ENCODE measurements at regions not wholly inside any gene's neighbourhood (a gene's known extent, or its start where the extent isn't known, plus 50 kb on each side); places are given as distances from the start of the nearest gene placed in this dataset.

- no peaks in the 10 kb centered on the region for H3K36me3 ChIP-seq (ENCODE audit: control insufficient read depth in 4 of 4, insufficient read depth in 3 of 4, low read depth in 1 of 4, low read length in 3 of 4)
- H3K27ac ChIP-seq (ENCODE audit: low read depth in 1 of 2, low read length in 2 of 2) = no peak overlapping the region
- DNase-seq (ENCODE audit: low spot score) = no peak
- TF ChIP-seq CTCF (IDR thresholded peaks at IDR 0.05; ENCODE audit: low read depth, low read length, missing input control) = no peak
- no peak for TF ChIP-seq TAF1 (conservative IDR thresholded peaks at IDR 0.05)
- no peak for TF ChIP-seq FOXA2 (IDR thresholded peaks at IDR 0.05)
- no peak for TF ChIP-seq HNF4A (conservative IDR thresholded peaks at IDR 0.05)
- TF ChIP-seq RXRA (IDR thresholded peaks at IDR 0.05) = no peak
- TF ChIP-seq, protein P1, sequence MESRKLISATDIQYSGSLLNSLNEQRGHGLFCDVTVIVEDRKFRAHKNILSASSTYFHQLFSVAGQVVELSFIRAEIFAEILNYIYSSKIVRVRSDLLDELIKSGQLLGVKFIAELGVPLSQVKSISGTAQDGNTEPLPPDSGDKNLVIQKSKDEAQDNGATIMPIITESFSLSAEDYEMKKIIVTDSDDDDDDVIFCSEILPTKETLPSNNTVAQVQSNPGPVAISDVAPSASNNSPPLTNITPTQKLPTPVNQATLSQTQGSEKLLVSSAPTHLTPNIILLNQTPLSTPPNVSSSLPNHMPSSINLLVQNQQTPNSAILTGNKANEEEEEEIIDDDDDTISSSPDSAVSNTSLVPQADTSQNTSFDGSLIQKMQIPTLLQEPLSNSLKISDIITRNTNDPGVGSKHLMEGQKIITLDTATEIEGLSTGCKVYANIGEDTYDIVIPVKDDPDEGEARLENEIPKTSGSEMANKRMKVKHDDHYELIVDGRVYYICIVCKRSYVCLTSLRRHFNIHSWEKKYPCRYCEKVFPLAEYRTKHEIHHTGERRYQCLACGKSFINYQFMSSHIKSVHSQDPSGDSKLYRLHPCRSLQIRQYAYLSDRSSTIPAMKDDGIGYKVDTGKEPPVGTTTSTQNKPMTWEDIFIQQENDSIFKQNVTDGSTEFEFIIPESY (IDR thresholded peaks at IDR 0.05) = no peak
- TF ChIP-seq SP1 (IDR thresholded peaks at IDR 0.05) = no peak
- TF ChIP-seq, protein P2, sequence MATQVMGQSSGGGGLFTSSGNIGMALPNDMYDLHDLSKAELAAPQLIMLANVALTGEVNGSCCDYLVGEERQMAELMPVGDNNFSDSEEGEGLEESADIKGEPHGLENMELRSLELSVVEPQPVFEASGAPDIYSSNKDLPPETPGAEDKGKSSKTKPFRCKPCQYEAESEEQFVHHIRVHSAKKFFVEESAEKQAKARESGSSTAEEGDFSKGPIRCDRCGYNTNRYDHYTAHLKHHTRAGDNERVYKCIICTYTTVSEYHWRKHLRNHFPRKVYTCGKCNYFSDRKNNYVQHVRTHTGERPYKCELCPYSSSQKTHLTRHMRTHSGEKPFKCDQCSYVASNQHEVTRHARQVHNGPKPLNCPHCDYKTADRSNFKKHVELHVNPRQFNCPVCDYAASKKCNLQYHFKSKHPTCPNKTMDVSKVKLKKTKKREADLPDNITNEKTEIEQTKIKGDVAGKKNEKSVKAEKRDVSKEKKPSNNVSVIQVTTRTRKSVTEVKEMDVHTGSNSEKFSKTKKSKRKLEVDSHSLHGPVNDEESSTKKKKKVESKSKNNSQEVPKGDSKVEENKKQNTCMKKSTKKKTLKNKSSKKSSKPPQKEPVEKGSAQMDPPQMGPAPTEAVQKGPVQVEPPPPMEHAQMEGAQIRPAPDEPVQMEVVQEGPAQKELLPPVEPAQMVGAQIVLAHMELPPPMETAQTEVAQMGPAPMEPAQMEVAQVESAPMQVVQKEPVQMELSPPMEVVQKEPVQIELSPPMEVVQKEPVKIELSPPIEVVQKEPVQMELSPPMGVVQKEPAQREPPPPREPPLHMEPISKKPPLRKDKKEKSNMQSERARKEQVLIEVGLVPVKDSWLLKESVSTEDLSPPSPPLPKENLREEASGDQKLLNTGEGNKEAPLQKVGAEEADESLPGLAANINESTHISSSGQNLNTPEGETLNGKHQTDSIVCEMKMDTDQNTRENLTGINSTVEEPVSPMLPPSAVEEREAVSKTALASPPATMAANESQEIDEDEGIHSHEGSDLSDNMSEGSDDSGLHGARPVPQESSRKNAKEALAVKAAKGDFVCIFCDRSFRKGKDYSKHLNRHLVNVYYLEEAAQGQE (IDR thresholded peaks at IDR 0.05) = no peak
- no peak for TF ChIP-seq GABPA (IDR thresholded peaks at IDR 0.05 in 1 of 2, conservative IDR thresholded peaks at IDR 0.05 in 1 of 2)
- TF ChIP-seq JUND (IDR thresholded peaks at IDR 0.05) = no peak
- no peak for TF ChIP-seq YY1 (IDR thresholded peaks at IDR 0.05)
- no peak for TF ChIP-seq EGR1 (IDR thresholded peaks at IDR 0.05; ENCODE audit: low read depth in 2 of 2)
- no peak for TF ChIP-seq NR2F2 (IDR thresholded peaks at IDR 0.05)
- TF ChIP-seq, protein P3, sequence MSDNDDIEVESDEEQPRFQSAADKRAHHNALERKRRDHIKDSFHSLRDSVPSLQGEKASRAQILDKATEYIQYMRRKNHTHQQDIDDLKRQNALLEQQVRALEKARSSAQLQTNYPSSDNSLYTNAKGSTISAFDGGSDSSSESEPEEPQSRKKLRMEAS (IDR thresholded peaks at IDR 0.05) = no peak
- no peak for TF ChIP-seq RAD21 (IDR thresholded peaks at IDR 0.05)
- TF ChIP-seq FOXA1 (IDR thresholded peaks at IDR 0.05) = no peak
- TF ChIP-seq, protein P4, sequence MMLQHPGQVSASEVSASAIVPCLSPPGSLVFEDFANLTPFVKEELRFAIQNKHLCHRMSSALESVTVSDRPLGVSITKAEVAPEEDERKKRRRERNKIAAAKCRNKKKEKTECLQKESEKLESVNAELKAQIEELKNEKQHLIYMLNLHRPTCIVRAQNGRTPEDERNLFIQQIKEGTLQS (IDR thresholded peaks at IDR 0.05) = no peak
- no peak for TF ChIP-seq HNF4G (IDR thresholded peaks at IDR 0.05)
- no peak overlapping the region for H3K9ac ChIP-seq (ENCODE audit: low read depth in 1 of 2, low read length in 2 of 2)
- no peaks in the 10 kb centered on the region for H3K4me1 ChIP-seq (ENCODE audit: control insufficient read depth in 4 of 4, insufficient read depth in 4 of 4, low read length in 3 of 4)
- WGBS = 58% methylated on average over 4 of the region's 4 CpGs
- H3K4me3 ChIP-seq (ENCODE audit: low read depth in 1 of 3, low read length in 3 of 3) = no peak overlapping the region
- H3K27me3 ChIP-seq (ENCODE audit: control insufficient read depth in 4 of 4, insufficient read depth in 4 of 4, low read length in 3 of 4) = peaks cover 0 to 2% (median 0%) of the 10 kb centered on the region in 4 donors
- no peaks in the 10 kb centered on the region for H3K9me3 ChIP-seq (ENCODE audit: control insufficient read depth in 4 of 4, low read length in 3 of 4)
Observed at GRCh38 chr4:83929550-83929949, 393.6 kb downstream of the GPAT3 start.
